Brain pericyte (primary cell): ENCODE measurements at regions not wholly inside any gene's neighbourhood (a gene's known extent, or its start where the extent isn't known, plus 50 kb on each side); places are given as distances from the start of the nearest gene placed in this dataset.

Experiments used
- DNase-seq: peaks from one replicate; pipeline ENCODE4 v3.0.0-alpha.2; 2012; ENCODE audit warnings: low read depth, low spot score

DNA sequence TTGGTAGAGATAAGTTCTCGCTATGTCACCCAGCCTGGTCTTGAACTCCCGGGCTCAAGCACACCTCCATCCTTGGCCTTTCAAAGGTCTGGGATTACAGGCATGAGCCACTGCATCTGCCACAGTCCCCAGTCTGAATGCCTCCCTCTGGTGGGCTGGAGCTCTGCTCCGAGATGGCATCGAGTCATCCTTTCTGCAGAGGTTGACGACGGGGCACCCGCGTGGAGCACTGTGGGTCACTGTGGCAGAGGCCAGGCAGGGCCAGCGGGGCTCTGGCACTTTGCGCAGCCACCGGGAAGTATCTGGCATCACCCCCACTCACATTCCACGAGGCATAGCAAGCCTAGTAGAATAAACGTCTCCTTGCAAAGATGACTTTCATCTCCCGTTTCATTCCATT lies 163.3 kb upstream of the DIO3 start:
- DNase-seq = no peak

- no peak for DNase-seq
These were observed 161.4 kb upstream of the DIO3 start for GRCh38 chr14:101399737-101400517.

DNA sequence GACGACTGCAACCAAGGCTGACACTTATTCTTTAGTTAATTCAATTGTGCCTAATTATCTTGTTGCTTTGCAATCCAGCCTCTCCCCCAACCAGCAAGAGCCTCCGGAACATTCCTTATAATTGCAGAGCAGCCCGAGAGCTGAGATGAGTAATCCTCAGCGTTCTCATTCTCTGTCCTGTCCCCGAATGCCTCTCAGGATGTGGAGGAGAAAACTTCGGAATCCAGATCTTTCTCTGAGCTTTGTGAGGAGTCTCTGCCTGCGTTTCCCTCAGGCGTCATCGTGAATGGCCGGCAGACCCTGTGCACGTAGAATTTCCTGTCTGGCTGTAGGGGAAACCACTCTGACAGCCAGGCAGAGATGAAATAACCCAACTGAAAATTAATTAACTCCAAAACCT lies 160.5 kb upstream of the DIO3 start:
- no peak for DNase-seq

- DNase-seq = no peak
These were observed 158.2 kb upstream of the DIO3 start for GRCh38 chr14:101402936-101403660.

DNA sequence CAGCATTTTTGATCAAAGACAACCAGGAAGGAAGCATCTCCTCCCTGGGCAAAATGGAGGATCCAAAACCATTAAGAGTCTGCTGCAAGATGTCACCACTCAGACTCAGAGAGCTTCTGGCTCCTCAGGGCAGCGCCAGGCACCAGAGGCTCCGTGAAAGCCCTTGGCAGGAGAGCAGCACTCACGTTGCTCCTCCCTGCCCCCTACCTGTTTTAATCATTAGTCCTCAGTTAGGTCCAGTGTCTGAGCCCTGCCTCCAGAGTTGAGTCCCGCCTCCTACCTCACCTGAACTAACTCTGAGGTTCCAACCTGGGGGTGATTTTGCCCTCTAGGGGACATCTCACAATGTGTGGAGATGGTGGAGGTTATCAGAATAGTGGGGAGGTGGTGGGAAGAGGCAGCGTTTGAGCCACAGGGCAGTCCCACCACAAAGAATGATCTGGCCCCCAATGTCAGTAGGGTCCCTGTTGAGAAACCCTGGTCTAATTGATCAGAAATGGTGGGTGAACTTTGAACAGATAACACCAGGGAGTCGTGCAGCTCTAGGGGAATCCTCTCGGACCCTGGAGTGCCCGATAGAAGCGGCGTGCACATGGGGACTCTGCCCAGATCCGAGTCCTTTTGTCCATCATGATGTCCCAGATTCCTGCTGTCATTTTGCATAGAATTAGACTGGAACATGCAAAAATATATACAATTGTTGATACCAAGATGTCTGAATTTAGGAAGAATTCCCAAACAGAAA lies 156.7 kb upstream of the DIO3 start:
- no peak for DNase-seq

DNA sequence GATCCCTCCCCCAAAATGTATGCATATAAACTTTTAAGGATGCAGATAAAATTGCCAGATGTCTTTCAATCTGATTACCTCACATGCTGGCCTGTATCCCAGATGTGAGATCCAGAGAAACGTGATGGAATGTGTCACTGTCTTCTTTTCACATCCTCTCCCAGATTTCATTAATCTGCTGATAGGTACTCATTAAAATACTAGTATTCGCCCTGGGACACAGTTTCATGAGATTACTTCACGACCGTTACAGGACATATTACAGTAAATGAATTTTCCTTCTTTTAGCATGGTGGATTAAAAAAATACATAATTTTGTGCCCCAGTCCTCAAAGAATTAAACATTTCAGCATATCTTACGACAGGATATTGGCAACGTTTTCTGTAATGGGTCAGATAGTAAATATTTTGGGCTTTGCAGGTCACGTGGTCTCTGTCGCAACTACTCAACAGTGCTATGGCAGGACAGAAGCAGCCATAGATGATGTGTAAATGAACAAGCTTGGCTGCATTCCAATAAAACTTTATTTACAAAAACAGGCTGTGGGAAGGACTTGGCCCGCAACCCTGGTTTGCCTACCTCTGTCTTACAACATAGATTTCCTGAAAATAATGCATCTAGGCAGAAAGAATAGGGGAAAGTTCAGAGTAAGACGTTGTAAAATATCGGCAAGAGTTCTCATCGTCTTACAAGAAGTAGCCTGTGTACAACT lies 156.0 kb upstream of the DIO3 start:
- no peak for DNase-seq

GRCh38 chr14:101406921-101407320 lies 154.4 kb upstream of the DIO3 start:
- DNase-seq = no peak

DNA sequence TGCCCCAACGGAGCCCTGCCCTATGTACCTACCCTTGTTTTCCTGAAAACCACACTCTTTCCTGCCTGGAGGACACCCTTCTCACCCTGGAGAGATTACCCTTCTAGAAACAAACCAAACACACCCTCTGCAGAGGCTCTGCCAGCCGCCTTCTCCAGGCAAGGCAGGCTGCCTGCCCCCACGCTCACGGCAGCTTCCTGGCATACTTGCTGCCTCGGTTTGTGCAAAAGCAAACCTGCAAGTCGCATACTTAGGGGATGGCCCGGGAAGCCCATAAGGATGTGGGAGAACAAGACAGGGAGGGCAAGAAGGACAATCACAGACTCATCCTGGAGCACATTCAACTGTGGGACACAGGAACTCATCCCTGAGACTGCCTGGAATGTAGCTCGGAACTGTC lies 154.0 kb upstream of the DIO3 start:
- DNase-seq = no peak

- DNase-seq = no peak
These were observed 153.0 kb upstream of the DIO3 start for GRCh38 chr14:101408077-101408831.

DNA sequence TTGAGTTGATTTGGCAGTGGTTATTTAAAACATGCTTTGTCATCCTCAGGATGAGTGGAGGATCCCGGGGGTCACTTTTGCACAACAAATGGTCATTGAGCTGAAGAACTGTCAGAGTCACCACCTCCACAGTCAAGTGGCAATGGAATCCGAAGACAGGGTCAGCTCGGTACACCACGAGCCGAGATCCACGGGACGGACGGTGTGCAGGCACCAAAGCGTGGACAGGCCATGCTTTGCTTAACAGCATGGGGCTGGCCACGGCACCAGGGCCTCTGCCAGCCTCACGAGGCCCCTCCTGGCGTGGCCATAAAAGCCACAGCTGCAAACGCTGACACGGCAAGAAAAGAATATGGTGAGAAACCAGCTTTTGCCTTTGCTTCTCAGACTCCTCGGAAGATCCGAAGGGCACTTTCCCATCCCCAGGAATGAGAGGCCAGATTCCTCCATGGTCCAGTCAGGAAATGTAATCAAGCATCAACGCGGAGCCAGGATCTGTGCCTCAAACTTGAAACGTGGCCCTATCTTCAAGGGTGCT lies 152.2 kb upstream of the DIO3 start:
- no peak for DNase-seq

DNA sequence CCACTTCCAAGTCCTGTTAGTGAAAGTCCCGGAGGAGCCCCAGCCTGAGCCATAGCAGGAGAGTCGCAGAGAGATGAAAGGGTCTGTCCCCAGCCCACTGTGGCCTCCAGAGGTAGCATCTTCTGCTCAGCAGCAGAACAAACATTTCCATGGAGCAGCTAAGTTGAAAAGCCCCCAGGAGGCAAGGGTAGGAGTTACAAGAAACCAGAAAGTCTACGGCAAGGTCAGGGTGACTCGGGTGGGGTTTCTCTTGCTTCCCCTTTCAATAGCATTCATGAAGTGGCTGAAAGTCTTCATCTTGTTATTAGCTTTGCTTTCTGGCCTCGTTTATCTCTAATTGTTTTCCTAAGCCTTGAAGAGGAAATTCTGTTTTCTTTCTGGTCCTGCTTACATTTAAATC lies 151.2 kb upstream of the DIO3 start:
- DNase-seq = no peak

DNA sequence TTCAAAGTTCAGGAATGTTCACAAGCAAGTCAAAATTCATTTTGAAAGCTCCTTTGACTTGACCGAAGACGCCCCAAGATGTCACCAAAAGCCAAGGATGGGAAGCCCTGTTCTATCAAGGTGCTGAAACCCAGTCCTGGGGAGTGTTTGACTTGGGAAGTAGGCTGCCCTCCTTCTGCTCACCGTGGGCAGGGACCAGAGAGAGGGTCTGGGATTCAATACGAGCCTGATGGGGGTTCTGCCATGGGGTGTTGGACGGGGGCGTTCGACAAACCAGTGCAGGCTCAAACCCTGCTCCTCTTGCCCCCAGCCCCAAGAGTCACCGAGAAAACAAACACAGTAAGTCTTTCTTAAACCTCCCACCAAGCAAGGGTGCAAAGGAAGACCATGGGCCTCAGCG lies 150.1 kb upstream of the DIO3 start:
- no peak for DNase-seq

DNA sequence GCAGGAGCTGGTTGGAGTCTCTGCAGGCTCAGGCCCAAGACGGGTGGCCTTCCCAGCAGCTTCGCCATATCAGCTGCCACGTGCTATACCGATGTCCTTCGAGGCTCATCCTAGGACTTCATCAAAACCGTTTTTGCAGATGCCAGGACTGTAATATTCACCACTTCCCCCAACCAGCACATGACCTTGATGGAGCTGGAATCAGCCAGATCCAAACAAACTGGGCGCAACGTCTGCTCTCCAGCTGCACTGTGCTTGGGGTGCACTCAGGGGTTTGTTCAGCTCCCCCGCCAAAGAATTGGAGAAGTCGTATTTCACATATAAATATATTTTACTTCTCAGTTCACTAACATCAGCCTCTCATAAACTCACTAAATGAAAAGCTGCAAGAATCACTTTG lies 149.5 kb upstream of the DIO3 start:
- no peak for DNase-seq

- DNase-seq = no peak
These were observed 148.6 kb upstream of the DIO3 start for GRCh38 chr14:101412739-101413138.

GRCh38 chr14:101417434-101417833 lies 143.9 kb upstream of the DIO3 start:
- no peak for DNase-seq

DNA sequence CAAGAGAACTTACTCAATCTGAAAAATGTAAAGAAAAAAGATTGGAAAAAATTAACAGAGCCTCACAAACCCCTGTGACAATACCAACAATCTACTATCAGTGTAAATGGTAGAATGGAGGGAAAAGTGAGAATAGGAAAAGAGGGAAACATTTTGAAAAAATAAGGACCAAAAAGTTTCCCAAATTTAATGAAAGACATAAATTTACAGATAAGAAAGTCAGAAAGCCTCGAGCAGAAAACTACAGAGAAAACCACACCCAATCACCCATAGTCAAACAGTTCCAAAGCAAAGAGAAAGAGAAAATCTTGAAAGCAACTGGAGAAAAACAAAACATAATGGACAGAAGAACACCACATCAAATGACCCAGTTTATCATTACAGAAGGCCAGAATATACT lies 142.7 kb upstream of the DIO3 start:
- no peak for DNase-seq

GRCh38 chr14:101426466-101426865 lies 134.8 kb upstream of the DIO3 start:
- DNase-seq = no peak

DNA sequence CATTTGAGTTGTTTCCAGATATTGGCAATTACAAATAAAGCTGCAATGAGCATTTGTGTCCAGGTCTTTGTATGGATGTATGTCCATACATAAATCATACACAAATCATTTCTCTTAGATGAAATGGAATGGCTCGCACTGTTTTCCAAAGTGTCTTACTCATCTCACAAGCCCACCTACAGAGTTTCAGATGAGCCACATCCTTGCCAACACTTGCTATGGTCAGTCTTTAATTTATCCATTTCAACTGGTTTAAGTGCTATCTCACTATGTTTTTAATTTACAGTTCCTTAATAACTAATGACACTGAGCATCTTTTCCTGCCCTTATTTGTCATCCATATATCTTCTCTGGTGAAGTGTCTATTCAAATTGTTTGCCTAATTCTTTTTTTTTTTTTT lies 132.9 kb upstream of the DIO3 start:
- DNase-seq = no peak

DNA sequence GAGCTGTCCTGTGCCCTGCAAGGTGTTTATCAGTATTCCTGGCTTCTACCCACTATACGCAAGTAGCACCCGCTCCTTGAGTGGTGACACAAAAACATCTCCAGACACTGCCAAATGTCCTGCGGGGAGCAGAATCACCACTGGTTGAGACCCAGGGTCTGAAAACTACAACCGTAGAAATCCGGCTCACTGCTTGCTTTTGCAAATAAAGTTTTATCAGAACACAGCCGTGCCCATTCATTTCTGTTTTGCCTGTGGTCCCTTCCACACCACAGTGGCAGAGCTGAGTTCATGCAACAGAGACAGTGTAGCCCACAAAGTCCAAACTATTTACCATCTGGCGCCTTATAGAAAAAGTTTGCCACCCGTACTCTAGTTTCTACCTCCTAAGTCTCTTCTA lies 125.7 kb upstream of the DIO3 start:
- no peak for DNase-seq

- DNase-seq = no peak
These were observed 122.3 kb upstream of the DIO3 start for GRCh38 chr14:101439023-101439422.

GRCh38 chr14:101440496-101440895 lies 120.8 kb upstream of the DIO3 start:
- DNase-seq = no peak
